ENCODE measurements at regions not wholly inside any gene's neighbourhood (a gene's known extent, or its start where the extent isn't known, plus 50 kb on each side); places are given as distances from the start of the nearest gene placed in this dataset.

DNA sequence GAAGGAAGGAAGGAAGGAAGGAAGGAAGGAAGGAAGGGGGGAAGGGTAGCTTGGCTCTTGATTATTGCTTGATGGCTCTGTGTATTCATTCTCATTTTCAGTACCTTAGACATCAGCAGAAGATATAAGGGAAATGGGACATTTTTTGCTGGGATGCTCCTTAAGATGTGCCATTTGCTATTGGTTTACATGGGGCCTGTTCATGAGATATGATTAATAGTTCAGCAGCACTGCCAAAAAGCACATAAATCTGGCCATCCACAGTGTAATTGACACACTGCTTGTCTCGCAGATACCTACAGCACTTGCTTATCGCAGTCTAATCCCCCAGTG, 137.5 kb upstream of the JARID2 start:
- TF ChIP-seq POLR2A (IDR thresholded peaks at IDR 0.05; ENCODE audit: low read depth), result no peak
- TF ChIP-seq, protein P1, sequence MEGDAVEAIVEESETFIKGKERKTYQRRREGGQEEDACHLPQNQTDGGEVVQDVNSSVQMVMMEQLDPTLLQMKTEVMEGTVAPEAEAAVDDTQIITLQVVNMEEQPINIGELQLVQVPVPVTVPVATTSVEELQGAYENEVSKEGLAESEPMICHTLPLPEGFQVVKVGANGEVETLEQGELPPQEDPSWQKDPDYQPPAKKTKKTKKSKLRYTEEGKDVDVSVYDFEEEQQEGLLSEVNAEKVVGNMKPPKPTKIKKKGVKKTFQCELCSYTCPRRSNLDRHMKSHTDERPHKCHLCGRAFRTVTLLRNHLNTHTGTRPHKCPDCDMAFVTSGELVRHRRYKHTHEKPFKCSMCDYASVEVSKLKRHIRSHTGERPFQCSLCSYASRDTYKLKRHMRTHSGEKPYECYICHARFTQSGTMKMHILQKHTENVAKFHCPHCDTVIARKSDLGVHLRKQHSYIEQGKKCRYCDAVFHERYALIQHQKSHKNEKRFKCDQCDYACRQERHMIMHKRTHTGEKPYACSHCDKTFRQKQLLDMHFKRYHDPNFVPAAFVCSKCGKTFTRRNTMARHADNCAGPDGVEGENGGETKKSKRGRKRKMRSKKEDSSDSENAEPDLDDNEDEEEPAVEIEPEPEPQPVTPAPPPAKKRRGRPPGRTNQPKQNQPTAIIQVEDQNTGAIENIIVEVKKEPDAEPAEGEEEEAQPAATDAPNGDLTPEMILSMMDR (IDR thresholded peaks at IDR 0.05), result no peak
